ENCODE measurements at regions not wholly inside any gene's neighbourhood (a gene's known extent, or its start where the extent isn't known, plus 50 kb on each side); places are given as distances from the start of the nearest gene placed in this dataset.

GRCh38 chr6:144443157-144443556, 158.0 kb downstream of the UTRN start:
- H3K27me3 ChIP-seq: no peaks in the 10 kb centered on the region
- TF ChIP-seq CTCF (IDR thresholded peaks at IDR 0.05) (no peak), POLR2A (IDR thresholded peaks at IDR 0.05) (no peak)
- no peak overlapping the region for H3K27ac ChIP-seq
- H3K4me3 ChIP-seq: no peak overlapping the region
- no peaks in the 10 kb centered on the region for H3K4me1 ChIP-seq
- H3K9me3 ChIP-seq: peaks cover 0 to 6% (median 0%) of the 10 kb centered on the region in 4 donors
- DNase-seq: no peak
- peaks cover 0 to 44% (median 0%) of the 10 kb centered on the region in 3 donors for H3K36me3 ChIP-seq

- Histone ChIP-seq H3K9me3 (no peaks in the 10 kb centered on the region), H3K4me3 (no peak overlapping the region), H3K36me3 (peaks cover 0 to 38% (median 0%) of the 10 kb centered on the region in 3 donors), H3K27me3 (no peaks in the 10 kb centered on the region), H3K27ac (no peak overlapping the region), H3K4me1 (no peaks in the 10 kb centered on the region)
- DNase-seq: no peak
- no peak for TF ChIP-seq POLR2A (IDR thresholded peaks at IDR 0.05)
- no peak for TF ChIP-seq CTCF (IDR thresholded peaks at IDR 0.05)
Measured at GRCh38 chr6:144447472-144447871, 162.3 kb downstream of the UTRN start.

GRCh38 chr6:144449218-144449617, 164.1 kb downstream of the UTRN start:
- no peaks in the 10 kb centered on the region for H3K4me1 ChIP-seq
- no peak overlapping the region for H3K4me3 ChIP-seq
- no peaks in the 10 kb centered on the region for H3K27me3 ChIP-seq
- H3K36me3 ChIP-seq: peaks cover 0 to 38% (median 0%) of the 10 kb centered on the region in 3 donors
- H3K27ac ChIP-seq: no peak overlapping the region
- H3K9me3 ChIP-seq: no peaks in the 10 kb centered on the region
- no peak for DNase-seq
- TF ChIP-seq POLR2A (IDR thresholded peaks at IDR 0.05) (no peak), CTCF (IDR thresholded peaks at IDR 0.05) (no peak)

- Histone ChIP-seq H3K27ac (no peak overlapping the region), H3K4me3 (no peak overlapping the region), H3K4me1 (no peaks in the 10 kb centered on the region), H3K27me3 (no peaks in the 10 kb centered on the region), H3K9me3 (no peaks in the 10 kb centered on the region), H3K36me3 (peaks cover 0 to 41% (median 0%) of the 10 kb centered on the region in 3 donors)
- no peak for TF ChIP-seq CTCF (IDR thresholded peaks at IDR 0.05)
- no peak for TF ChIP-seq POLR2A (IDR thresholded peaks at IDR 0.05)
- no peak for DNase-seq
Measured at GRCh38 chr6:144449911-144450597, 164.9 kb downstream of the UTRN start.

GRCh38 chr6:144460327-144461095, 175.4 kb downstream of the UTRN start:
- H3K27ac ChIP-seq: no peak overlapping the region
- H3K4me3 ChIP-seq: no peak overlapping the region
- no peaks in the 10 kb centered on the region for H3K4me1 ChIP-seq
- DNase-seq: no peak
- TF ChIP-seq CTCF (IDR thresholded peaks at IDR 0.05): no peak
- no peak for TF ChIP-seq POLR2A (IDR thresholded peaks at IDR 0.05)
- peaks cover 0 to 57% (median 0%) of the 10 kb centered on the region in 3 donors for H3K36me3 ChIP-seq
- H3K27me3 ChIP-seq: no peaks in the 10 kb centered on the region
- H3K9me3 ChIP-seq: no peaks in the 10 kb centered on the region

Measured in Peyer's patch (tissue), 4 donors.